ENCODE measurements at regions not wholly inside any gene's neighbourhood (a gene's known extent, or its start where the extent isn't known, plus 50 kb on each side); places are given as distances from the start of the nearest gene placed in this dataset.

- no peak overlapping the region for H3K4me2 ChIP-seq (ENCODE audit: low read depth, low read length, poor library complexity, severe bottlenecking)
- H3K4me3 ChIP-seq (ENCODE audit: insufficient read depth, low read length, poor library complexity, severe bottlenecking), result no peak overlapping the region
- H4K20me1 ChIP-seq (ENCODE audit: low read depth, low read length), result no peaks in the 10 kb centered on the region
- no peak overlapping the region for H2AFZ ChIP-seq (ENCODE audit: low read depth, low read length, severe bottlenecking)
- TF ChIP-seq, protein P1, sequence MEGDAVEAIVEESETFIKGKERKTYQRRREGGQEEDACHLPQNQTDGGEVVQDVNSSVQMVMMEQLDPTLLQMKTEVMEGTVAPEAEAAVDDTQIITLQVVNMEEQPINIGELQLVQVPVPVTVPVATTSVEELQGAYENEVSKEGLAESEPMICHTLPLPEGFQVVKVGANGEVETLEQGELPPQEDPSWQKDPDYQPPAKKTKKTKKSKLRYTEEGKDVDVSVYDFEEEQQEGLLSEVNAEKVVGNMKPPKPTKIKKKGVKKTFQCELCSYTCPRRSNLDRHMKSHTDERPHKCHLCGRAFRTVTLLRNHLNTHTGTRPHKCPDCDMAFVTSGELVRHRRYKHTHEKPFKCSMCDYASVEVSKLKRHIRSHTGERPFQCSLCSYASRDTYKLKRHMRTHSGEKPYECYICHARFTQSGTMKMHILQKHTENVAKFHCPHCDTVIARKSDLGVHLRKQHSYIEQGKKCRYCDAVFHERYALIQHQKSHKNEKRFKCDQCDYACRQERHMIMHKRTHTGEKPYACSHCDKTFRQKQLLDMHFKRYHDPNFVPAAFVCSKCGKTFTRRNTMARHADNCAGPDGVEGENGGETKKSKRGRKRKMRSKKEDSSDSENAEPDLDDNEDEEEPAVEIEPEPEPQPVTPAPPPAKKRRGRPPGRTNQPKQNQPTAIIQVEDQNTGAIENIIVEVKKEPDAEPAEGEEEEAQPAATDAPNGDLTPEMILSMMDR (IDR thresholded peaks at IDR 0.05; ENCODE audit: insufficient read depth, low read length, poor library complexity, severe bottlenecking), result no peak
- no peak for TF ChIP-seq EZH2phosphoT487 (conservative IDR thresholded peaks at IDR 0.05; ENCODE audit: low read length)
- no peaks in the 10 kb centered on the region for H3K36me3 ChIP-seq (ENCODE audit: low read length)
- H3K9me2 ChIP-seq (replicated peaks; ENCODE audit: insufficient read depth, low read length), result no peaks in the 10 kb centered on the region
- H3K79me2 ChIP-seq (ENCODE audit: insufficient read depth, low read length), result no peaks in the 10 kb centered on the region
- H3F3A ChIP-seq (ENCODE audit: insufficient read depth), result no peaks in the 10 kb centered on the region
- no peaks in the 10 kb centered on the region for H3K27me3 ChIP-seq (ENCODE audit: low read length)
- H3K9ac ChIP-seq (ENCODE audit: low read length), result no peak overlapping the region
- H3K9me3 ChIP-seq (ENCODE audit: insufficient read depth, low read length), result no peaks in the 10 kb centered on the region
- no peak overlapping the region for H3K27ac ChIP-seq (ENCODE audit: low read depth, low read length)
These were observed 421.8 kb downstream of the BCAT1 start for GRCh38 chr12:24527102-24527501.

DNA sequence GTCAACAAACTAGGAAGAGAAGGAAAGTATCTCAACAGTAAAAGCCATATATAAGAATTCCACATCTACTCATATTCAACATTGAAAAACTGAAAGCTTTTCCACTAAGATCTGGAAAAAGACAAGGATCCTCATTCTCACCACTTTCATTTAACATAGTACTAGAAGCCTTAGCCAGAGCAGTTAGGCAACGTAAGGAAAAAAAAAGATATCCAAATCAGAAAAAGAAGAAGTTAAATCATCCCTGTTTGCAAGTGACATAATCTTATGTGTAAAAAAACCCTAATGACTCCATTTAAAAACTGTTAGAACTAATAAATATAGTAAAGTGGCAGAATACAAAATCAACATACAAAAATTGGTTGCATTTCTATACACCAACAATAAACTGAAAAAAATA, 426.2 kb downstream of the BCAT1 start:
- H3K9me3 ChIP-seq (ENCODE audit: insufficient read depth, low read length), result 0 out of 2 replicates have a peak, but pooled peaks cover 7% of the 10 kb centered on the region
- no peak overlapping the region for H3K4me3 ChIP-seq (ENCODE audit: insufficient read depth, low read length, poor library complexity, severe bottlenecking)
- no peak overlapping the region for H3K9ac ChIP-seq (ENCODE audit: low read length)
- H3F3A ChIP-seq (ENCODE audit: insufficient read depth), result no peaks in the 10 kb centered on the region
- no peak overlapping the region for H3K27ac ChIP-seq (ENCODE audit: low read depth, low read length)
- H3K36me3 ChIP-seq (ENCODE audit: low read length), result no peaks in the 10 kb centered on the region
- no peaks in the 10 kb centered on the region for H3K79me2 ChIP-seq (ENCODE audit: insufficient read depth, low read length)
- no peaks in the 10 kb centered on the region for H4K20me1 ChIP-seq (ENCODE audit: low read depth, low read length)
- H3K9me2 ChIP-seq (replicated peaks; ENCODE audit: insufficient read depth, low read length), result no peaks in the 10 kb centered on the region
- H2AFZ ChIP-seq (ENCODE audit: low read depth, low read length, severe bottlenecking), result no peak overlapping the region
- no peaks in the 10 kb centered on the region for H3K27me3 ChIP-seq (ENCODE audit: low read length)
- TF ChIP-seq, protein P1 (IDR thresholded peaks at IDR 0.05; ENCODE audit: insufficient read depth, low read length, poor library complexity, severe bottlenecking), result no peak
- no peak for TF ChIP-seq EZH2phosphoT487 (conservative IDR thresholded peaks at IDR 0.05; ENCODE audit: low read length)
- no peak overlapping the region for H3K4me2 ChIP-seq (ENCODE audit: low read depth, low read length, poor library complexity, severe bottlenecking)

DNA sequence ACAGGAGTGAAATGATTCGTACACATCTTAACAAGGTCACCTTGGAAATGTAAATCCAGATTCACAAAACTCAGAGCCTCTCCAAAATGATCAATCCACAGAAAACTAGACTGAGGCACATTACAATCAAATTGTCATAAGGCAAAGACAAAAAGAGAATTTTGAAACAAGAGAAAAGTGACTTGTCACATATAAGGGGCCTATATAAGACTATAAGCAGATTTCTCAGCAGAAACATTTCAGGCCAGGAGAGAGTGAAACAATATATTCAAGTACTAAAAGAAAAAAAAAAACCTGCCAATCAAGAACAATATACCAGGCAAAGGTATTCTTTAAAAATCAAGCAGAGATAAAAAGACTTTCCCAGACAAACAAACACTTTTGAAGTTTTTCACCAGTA, 429.1 kb downstream of the BCAT1 start:
- TF ChIP-seq EZH2phosphoT487 (conservative IDR thresholded peaks at IDR 0.05; ENCODE audit: low read length), result no peak
- TF ChIP-seq, protein P1 (IDR thresholded peaks at IDR 0.05; ENCODE audit: insufficient read depth, low read length, poor library complexity, severe bottlenecking), result no peak
- Histone ChIP-seq H3K79me2 (ENCODE audit: insufficient read depth, low read length) (no peaks in the 10 kb centered on the region), H4K20me1 (ENCODE audit: low read depth, low read length) (no peaks in the 10 kb centered on the region), H2AFZ (ENCODE audit: low read depth, low read length, severe bottlenecking) (no peak overlapping the region), H3K4me2 (ENCODE audit: low read depth, low read length, poor library complexity, severe bottlenecking) (no peak overlapping the region), H3F3A (ENCODE audit: insufficient read depth) (no peaks in the 10 kb centered on the region), H3K9me3 (ENCODE audit: insufficient read depth, low read length) (0 out of 2 replicates have a peak, but pooled peaks cover 7% of the 10 kb centered on the region), H3K9ac (ENCODE audit: low read length) (no peak overlapping the region), H3K4me3 (ENCODE audit: insufficient read depth, low read length, poor library complexity, severe bottlenecking) (no peak overlapping the region), H3K27me3 (ENCODE audit: low read length) (no peaks in the 10 kb centered on the region), H3K27ac (ENCODE audit: low read depth, low read length) (no peak overlapping the region), H3K36me3 (ENCODE audit: low read length) (no peaks in the 10 kb centered on the region), H3K9me2 (replicated peaks; ENCODE audit: insufficient read depth, low read length) (no peaks in the 10 kb centered on the region; the same call in 1 of the 2 replicates)
